H1 (cell line): ENCODE measurements at regions not wholly inside any gene's neighbourhood (a gene's known extent, or its start where the extent isn't known, plus 50 kb on each side); places are given as distances from the start of the nearest gene placed in this dataset.

Experiments
- ATF3 ChIP-seq: IDR thresholded peaks from 2 replicates; pipeline ENCODE4 v1.6.1; 2011; ENCODE audit warnings: low read depth, mild to moderate bottlenecking, low read length; ENCODE audit not compliant: insufficient read depth
- BACH1 ChIP-seq: IDR thresholded peaks from 2 replicates; pipeline ENCODE4 v1.6.1; 2012; ENCODE audit warnings: low read length, improper control_type of control experiment
- CTBP2 ChIP-seq: IDR thresholded peaks from 2 replicates; pipeline ENCODE4 v1.7.0; 2011; ENCODE audit warnings: borderline replicate concordance, mild to moderate bottlenecking, moderate library complexity, mixed read lengths, low read length; ENCODE audit not compliant: insufficient read depth, insufficient read length
- POU5F1 ChIP-seq: IDR thresholded peaks from 2 replicates; pipeline ENCODE4 v1.6.1; 2011; ENCODE audit warnings: low read depth, mild to moderate bottlenecking, low read length, moderate library complexity

- TF ChIP-seq ATF3, result no peak
- TF ChIP-seq CTBP2, result no peak
- TF ChIP-seq BACH1, result no peak
- no peak for TF ChIP-seq POU5F1
- TF ChIP-seq, all 59 proteins: peak for 0
Measured at GRCh38 chr2:76406134-76406855, 695.6 kb upstream of the GCFC2 start (continued).
